ENCODE measurements at regions not wholly inside any gene's neighbourhood (a gene's known extent, or its start where the extent isn't known, plus 50 kb on each side); places are given as distances from the start of the nearest gene placed in this dataset.

DNA sequence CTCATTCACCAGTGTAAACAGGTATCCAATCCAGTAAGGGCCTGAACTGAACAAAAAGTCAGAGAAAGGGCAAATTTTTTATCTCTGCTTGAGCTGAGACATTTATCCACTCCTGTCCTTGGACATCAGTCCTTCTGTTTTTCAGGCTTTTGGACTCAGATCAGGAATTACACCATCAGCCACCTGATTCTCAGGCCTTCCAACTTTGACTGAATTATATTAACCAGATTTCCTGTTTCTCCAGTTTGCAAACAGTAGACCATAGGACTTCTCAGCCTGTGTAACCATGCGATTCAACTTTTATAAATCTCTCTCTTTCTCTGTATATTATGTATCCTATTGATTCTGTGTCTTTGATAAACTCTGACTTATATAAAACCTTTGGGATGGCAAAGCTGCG lies 289.3 kb upstream of the CDH2 start:
- TF ChIP-seq GATA2 (IDR thresholded peaks at IDR 0.05; ENCODE audit: low read depth, low read length) (no peak), GATA3 (IDR thresholded peaks at IDR 0.05; ENCODE audit: low read depth, low read length) (no peak)

DNA sequence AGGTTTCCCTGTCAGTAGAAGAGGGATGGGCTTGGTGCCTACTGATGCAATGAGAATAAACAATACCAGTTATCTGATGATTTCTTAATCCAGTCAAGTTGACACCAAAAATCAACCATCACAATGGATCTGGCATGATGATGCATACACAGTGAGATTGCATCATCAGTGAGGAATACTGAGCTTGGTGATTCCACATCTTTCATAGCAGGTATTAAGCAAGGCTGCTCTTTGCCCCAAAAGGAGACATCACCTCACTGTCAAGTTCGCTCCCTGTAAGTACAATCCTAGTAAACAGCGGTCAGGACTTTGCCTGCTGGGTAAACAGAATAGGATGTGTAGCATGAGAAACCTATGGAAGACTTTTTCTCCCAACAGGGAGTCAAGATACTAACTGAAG lies 282.7 kb upstream of the CDH2 start:
- TF ChIP-seq GATA3 (IDR thresholded peaks at IDR 0.05; ENCODE audit: low read depth, low read length) (no peak), GATA2 (IDR thresholded peaks at IDR 0.05; ENCODE audit: low read depth, low read length) (no peak)

DNA sequence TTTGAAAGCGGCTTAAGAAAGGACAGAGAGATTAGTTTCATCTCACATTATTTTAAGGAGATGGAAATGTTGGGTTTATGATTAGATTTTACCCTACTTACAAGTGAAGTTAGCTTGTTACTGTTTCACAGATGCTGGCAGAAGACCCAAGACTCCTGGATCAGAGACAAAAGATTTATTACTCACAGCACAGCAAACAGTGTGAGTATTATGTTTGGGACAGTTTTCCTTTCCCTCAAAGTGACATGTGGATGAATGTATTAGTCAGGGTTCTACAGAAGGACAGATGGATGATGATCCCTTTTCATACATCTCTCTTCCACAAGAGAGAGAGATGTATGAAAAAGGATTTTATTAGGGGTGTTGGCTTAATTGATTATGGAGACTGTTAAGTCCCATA lies 281.8 kb upstream of the CDH2 start:
- TF ChIP-seq GATA3 (IDR thresholded peaks at IDR 0.05; ENCODE audit: low read depth, low read length) (no peak), GATA2 (IDR thresholded peaks at IDR 0.05; ENCODE audit: low read depth, low read length) (no peak)

DNA sequence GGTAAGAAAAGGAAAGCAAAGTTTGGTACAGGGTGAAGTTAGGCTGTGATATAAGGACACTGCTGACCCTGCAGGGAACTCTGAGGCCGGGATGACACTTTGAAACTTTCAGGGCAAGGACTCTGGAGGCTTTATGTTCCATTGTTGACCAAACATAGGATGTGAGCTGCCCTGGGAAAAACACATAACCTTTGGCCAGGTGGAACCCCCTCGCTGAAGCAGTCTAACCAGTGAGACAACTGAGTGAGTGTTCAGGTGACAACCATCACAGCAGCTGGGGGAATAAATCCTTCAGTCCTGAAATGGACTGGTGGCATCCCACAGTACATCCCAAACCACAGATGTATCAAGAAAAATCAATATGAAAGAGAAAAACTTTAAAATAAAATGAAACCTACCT lies 280.9 kb upstream of the CDH2 start:
- TF ChIP-seq GATA2 (IDR thresholded peaks at IDR 0.05; ENCODE audit: low read depth, low read length): no peak
- no peak for TF ChIP-seq GATA3 (IDR thresholded peaks at IDR 0.05; ENCODE audit: low read depth, low read length)

DNA sequence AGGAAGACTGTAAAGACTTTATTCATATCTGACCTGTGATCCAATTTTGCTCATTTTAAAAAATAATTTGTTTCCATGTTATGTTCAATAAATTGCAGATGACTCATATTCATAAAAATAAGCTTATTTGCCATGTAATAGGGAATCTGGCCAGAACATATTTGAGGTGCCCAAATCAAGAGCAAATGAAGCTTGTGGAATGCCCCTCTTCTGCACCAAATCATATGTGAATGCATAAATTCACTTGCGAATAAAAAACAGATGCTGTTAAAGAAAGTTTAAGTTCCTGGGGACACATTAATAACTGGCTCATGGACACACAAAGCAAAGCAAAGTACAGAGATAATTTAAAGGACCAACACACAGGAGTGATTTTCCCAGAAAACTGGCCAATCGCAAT lies 279.0 kb upstream of the CDH2 start:
- TF ChIP-seq GATA3 (IDR thresholded peaks at IDR 0.05; ENCODE audit: low read depth, low read length) (no peak), GATA2 (IDR thresholded peaks at IDR 0.05; ENCODE audit: low read depth, low read length) (no peak)

DNA sequence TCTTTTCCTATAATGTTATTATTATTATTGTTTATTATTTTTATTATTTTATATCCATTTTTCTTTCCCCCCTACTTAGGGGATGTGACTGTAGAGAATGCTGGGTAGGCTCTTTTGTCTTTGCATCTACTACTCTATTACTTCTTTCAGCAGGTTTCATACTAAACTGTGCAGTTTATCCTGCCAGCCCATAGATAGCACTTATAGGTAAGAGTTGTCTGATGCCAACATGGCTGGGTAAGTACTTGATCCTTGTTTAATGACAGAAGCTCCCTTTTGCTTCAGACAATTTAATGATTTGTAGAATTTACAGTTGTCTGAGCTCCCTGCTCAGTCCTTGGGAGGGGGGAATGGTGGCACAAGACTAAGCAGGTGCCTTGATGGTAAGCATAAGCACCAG lies 262.9 kb upstream of the CDH2 start:
- TF ChIP-seq GATA3 (IDR thresholded peaks at IDR 0.05; ENCODE audit: low read depth, low read length): no peak

DNA sequence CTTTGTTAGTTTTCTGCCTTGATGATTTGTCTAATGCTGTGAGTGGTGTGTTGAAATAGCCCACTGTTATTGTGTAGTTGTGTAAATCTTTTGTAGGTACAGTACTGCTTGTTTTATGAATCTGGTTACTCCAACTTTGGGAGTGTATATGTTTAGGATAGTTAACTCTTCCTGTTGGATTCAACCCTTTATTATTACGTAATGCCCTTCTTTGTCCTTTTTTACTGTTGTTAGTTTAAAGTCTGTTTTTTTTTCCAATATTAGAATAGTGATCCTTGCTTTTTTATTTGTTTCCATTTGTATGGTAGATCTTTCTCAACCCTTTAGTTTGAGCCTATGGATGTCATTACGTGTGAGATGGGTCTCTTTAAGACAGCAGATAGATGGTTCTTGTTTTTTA lies 261.5 kb upstream of the CDH2 start:
- no peak for TF ChIP-seq GATA2 (IDR thresholded peaks at IDR 0.05; ENCODE audit: low read depth, low read length)

DNA sequence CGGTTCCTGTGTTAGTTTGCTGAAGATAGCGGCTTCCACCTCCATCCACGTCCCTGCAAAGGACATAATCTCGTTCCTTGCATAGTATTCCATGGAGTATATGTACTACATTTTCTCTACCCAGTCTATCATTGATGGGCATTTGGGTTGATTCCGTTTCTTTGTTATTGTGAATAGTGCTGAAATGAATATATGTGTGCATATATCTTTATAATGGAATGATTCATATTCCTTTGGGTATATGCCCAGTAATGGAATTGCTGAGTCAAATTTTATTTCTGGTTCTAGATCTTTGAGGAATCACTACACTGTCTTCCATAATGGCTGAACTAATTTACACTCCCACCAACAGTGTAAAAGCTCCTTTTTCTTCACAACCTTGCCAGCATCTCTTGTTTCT lies 255.4 kb upstream of the CDH2 start:
- TF ChIP-seq GATA2 (IDR thresholded peaks at IDR 0.05; ENCODE audit: low read depth, low read length) (no peak), GATA3 (IDR thresholded peaks at IDR 0.05; ENCODE audit: low read depth, low read length) (no peak)

DNA sequence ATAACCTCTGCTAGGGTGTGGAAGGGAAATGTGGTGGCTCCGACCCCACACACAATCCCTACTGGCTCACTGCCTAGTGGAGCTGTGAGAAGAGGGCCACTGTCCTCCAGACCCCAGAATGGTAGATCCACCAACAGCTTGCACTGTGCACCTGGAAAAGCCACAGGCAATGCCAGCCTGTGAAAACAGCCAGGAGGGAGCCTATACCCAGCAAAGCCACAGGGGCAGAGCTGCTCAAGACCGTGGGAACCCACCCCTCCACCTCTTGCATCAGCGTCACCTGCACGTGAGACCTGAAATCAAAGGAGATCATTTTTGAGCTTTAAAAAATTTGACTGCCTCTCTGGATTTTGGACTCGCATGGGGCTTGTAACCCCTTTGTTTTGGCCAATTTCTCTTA lies 249.0 kb upstream of the CDH2 start:
- TF ChIP-seq GATA3 (IDR thresholded peaks at IDR 0.05; ENCODE audit: low read depth, low read length): no peak
- TF ChIP-seq GATA2 (IDR thresholded peaks at IDR 0.05; ENCODE audit: low read depth, low read length): no peak

DNA sequence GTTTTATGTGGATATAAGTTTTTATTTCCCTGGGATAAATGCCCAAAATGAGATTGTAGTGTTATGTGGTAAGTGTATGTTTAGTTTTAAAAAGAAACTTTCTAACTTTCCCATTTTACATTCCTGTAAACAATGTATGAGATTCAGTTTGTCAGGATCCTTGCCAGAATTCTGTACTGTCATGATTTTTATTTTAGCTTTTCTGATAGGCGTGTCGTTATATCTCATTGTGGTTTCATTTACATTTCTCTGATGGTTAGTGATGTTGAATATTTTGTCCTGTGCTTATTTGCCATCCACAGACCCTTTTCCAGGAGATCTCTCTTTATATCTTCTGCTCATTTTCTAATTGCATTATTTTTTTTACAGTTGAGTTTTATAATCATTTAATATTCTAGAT lies 245.6 kb upstream of the CDH2 start:
- TF ChIP-seq GATA2 (IDR thresholded peaks at IDR 0.05; ENCODE audit: low read depth, low read length) (no peak), GATA3 (IDR thresholded peaks at IDR 0.05; ENCODE audit: low read depth, low read length) (no peak)

DNA sequence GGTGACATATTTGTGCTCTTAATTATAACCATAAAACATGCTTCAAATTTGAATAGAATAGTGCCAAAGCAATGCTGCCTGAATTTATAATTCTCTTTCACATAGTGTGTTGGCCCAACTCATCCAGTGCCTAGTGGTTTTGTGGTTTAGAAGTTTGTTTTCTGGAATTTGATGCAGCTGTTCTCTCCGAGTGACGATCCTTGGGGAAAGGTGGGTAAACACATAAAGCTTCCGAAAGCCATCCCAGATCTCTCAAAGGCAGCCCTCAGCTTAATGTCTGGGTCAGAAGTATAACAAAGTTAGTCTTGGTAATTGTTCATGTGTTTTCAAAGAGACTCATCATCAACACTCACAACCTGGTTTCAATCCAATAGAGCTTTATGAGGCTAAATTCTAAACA lies 235.6 kb upstream of the CDH2 start:
- TF ChIP-seq GATA3 (IDR thresholded peaks at IDR 0.05; ENCODE audit: low read depth, low read length) (no peak), GATA2 (IDR thresholded peaks at IDR 0.05; ENCODE audit: low read depth, low read length) (no peak)

DNA sequence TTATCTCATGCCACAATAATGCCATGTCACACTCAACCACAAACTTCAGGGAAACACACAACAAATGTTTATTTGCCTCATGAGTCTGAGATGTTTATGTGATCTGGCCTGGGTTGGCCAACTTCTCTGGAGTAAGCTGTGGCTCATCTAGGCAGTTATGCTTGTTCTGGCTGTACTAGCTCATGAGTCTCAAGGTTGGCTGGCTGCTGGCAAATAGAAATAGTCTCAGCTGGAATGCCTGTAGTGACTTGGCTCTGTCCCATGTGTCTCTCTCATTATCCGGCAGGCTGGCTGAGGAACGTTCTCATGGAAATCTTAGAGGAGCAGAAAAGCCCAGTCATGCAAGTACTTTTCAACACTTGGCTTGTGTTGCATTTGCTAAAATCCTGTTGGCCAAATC lies 234.9 kb upstream of the CDH2 start:
- TF ChIP-seq GATA3 (IDR thresholded peaks at IDR 0.05; ENCODE audit: low read depth, low read length) (no peak), GATA2 (IDR thresholded peaks at IDR 0.05; ENCODE audit: low read depth, low read length) (no peak)

DNA sequence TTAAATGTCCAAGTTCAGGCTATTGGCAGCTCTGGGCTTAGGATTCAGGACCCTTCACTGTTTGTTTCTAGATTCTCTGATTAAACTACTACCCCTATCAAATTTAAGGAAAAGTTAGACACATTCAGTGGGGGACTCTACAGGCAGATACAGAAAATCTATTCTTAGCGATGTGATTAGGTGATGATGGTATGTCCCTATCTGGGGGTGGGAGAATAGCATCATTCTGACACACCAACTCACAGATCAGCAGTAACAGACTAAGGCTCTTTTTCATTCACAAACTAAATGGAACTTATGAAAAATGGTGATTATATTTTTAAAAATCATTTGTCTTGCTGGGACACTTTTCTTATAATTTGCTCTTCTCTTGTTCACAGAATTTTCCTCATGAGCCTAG lies 232.9 kb upstream of the CDH2 start:
- TF ChIP-seq GATA2 (IDR thresholded peaks at IDR 0.05; ENCODE audit: low read depth, low read length): no peak
- no peak for TF ChIP-seq GATA3 (IDR thresholded peaks at IDR 0.05; ENCODE audit: low read depth, low read length)

DNA sequence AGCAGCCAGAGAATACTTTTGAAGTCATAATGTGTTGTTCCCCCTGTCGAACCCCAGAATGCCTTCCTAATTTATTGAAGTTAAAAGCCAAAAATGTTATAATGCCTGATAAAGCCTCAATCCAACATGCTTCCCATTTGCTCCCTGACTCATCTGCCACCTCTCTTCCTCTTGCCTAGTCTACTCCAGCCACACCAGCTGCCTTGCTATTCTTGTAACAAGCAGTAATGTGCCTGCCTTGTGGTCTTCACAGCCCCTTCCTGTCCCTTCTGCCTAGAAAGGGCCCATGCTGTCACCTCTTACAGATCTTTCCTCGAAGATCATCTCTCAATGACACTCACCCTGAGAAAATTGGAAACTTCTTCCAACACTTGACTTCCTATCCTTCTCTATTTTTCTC lies 231.6 kb upstream of the CDH2 start:
- TF ChIP-seq GATA3 (IDR thresholded peaks at IDR 0.05; ENCODE audit: low read depth, low read length) (no peak), GATA2 (IDR thresholded peaks at IDR 0.05; ENCODE audit: low read depth, low read length) (no peak)

DNA sequence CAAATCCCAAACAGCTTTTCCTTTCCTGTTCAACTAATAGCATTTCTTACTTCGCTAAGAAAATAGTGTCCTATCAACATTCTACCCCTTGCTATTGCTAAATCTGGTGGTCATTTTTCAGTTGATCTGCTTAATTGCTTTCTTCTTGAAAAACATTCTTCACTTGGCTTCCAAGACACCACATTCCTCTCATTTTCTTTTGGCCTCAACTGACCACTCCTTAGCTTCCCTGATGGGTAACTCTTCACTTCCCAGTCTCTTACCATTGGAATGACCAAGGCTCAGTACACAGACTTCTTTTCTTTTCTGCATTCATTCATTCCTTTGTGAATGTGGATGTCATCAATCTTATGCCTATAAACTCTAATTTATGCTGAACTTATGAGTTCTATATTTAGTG lies 230.8 kb upstream of the CDH2 start:
- no peak for TF ChIP-seq GATA3 (IDR thresholded peaks at IDR 0.05; ENCODE audit: low read depth, low read length)
- TF ChIP-seq GATA2 (IDR thresholded peaks at IDR 0.05; ENCODE audit: low read depth, low read length): no peak

DNA sequence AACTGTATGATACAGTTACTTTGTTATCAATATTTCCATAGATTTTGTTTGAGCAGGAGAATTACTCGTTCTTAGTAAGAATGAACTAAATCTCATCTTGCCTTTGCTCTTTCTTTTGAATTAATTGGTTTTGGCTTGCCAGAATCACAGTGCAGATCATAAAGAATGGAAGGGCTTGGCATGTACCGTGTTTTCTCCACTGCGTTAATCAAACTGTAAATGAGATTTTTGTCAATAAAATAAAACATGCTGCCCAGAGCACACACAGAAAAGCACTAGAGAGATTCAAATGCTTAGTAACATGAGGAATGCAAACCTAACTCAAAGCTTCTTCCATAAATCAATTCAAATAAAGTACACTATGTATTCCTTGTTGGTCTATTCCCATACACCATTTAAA lies 229.6 kb upstream of the CDH2 start:
- TF ChIP-seq GATA3 (IDR thresholded peaks at IDR 0.05; ENCODE audit: low read depth, low read length) (no peak), GATA2 (IDR thresholded peaks at IDR 0.05; ENCODE audit: low read depth, low read length) (no peak)

DNA sequence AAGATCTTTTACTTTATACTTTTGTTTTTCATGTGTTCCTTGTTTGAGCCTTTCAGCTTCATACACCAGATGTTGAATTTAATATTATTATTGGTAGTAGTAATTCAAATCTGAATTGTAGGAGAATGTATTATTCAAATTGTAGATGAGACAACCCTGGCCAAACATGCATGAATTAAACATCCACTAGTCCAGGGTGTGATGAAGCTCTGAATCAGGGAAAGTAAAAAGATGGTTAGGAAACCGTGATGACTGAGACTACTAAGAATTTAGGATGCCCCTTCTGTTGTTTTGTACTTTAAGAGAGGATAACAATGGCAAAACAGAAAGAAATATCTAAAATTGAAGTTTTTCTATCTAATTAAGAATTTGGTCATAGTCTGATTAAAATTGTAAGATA lies 227.8 kb upstream of the CDH2 start:
- TF ChIP-seq GATA2 (IDR thresholded peaks at IDR 0.05; ENCODE audit: low read depth, low read length) (no peak), GATA3 (IDR thresholded peaks at IDR 0.05; ENCODE audit: low read depth, low read length) (no peak)

Measured in SH-SY5Y (cell line).